Fibroblast of lung (primary cell): ENCODE measurements at regions not wholly inside any gene's neighbourhood (a gene's known extent, or its start where the extent isn't known, plus 50 kb on each side); places are given as distances from the start of the nearest gene placed in this dataset.

Experiments used
- CTCF ChIP-seq, 2 donors: IDR thresholded peaks in 1 of 2; conservative IDR thresholded peaks in 1 of 2; 1 replicate in 1 of 2; 2 replicates in 1 of 2; pipeline ENCODE4 v1.5.1; 2011 to 2012; ENCODE audit warnings: low read length in 2 of 2, control low read depth in 1 of 2, inconsistent platforms in 1 of 2, low read depth in 1 of 2, mild to moderate bottlenecking in 1 of 2
- EZH2 ChIP-seq: IDR thresholded peaks from 2 replicates; pipeline ENCODE4 v1.5.1; 2012; ENCODE audit warnings: low read length, control low read depth, mild to moderate bottlenecking; ENCODE audit errors: missing control alignments

DNA sequence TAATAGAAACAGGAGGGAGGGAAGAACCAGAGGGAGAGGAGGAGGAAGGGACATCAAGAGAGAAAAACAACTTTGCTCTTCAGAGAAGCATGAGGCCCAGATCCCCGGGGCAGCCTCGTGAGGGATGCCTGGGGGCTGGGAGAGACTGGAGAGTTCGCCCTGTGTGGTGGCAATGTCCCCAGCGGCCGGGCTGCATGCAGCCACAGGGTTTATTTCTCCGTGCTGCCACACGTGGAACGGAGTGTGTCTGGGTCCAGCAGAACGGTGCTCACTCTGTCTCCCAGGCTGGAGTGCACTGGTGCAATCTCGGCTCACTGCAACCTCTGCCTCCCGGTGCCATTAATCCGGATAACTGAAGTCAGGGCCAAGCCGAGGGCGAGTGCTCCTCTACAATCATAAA lies 257.7 kb downstream of the ACTR3B start:
- TF ChIP-seq CTCF (conservative IDR thresholded peaks at IDR 0.05 in 1 of 2, IDR thresholded peaks at IDR 0.05 in 1 of 2; ENCODE audit: low read depth in 1 of 2, low read length in 2 of 2) (no peak), EZH2 (no peak)
